NCI-H1092 (cell line): ENCODE measurements at regions not wholly inside any gene's neighbourhood (a gene's known extent, or its start where the extent isn't known, plus 50 kb on each side); places are given as distances from the start of the nearest gene placed in this dataset.

Source experiments
- DNase-seq: peaks from one replicate; lab custom pipeline; 2025; lab: John Stamatoyannopoulos, UW

DNA sequence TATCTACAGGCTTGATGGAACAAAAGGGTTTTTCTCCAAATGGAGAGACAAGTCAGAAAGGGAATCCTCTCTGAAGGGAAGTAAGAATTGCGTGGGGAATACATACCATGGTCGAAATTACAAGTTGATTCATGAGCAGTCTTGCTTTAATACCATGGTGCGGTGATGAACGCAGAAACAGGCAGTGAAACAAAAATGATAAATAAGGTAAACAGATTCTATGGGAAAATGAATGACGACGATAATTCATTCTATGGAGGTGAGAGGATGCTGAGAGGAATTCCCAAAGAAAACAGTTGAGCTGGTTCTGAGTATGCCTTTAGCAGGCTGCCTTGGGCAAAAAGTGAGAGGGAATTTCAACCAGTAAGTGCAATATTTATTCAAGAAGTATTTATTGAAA is 209.4 kb upstream of the RUNX1 start:
- no peak for DNase-seq

DNA sequence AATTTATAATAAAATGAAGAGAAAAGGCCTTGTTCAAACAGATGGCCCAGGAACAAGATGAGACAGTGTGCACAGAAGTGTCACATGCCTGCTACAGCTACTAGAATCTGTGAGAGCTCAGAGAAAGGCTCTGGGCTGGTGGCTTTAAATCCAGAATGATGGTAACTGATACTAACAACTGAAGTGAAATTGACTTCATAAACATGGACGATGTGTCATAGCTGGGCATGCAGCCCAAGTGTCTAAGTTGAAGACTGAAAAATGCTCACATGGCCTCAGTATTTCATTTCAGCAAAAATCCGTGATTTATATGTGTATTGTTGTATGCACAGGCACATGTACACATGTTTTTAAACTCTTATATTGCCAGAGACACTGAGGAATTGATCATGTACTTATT is 208.3 kb upstream of the RUNX1 start:
- peak; percentile 27 for DNase-seq

DNA sequence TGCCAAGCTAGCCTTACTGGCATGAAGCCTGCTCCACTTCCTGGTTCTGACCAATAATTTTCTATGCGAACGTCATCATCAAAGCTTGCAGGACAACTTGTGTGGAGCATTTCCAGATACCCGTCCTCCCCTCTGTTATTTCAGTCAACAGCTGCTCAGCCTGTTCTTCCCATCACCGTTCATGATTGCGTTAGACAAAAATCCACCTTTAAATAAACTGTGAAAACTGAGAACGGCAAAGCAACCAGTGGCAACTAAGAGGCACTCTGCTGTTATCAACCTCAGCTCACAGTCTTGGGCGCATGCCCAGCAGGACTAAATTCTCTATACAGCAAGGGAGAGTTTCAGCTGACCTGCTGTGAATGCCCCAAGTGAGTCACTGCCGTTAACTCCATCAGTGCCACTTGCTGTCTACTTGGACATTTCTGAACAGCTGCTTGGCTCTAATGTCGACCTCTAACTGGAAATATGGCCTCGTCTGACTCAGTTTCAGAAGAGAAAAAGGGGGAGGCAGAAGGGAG is 207.4 kb upstream of the RUNX1 start:
- peak; percentile 79 for DNase-seq

DNA sequence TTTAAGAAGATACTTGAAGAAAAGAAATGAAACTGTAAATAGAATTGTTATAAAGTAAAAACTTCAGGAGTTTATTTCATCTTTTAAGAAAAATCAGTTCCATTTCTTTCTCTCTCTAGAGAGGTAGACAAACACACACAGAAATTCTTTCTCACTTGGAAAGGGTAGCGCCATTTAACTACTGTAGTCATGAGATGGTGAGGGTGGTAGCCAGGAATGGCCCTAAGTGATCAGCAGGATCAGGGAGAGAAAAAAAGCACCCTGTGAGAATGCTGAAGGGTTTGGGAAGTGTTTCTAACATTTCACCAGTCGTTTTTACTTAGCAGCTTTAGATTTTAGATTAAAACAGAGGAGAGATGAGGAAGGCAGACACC is 205.7 kb upstream of the RUNX1 start:
- DNase-seq, result no peak

DNA sequence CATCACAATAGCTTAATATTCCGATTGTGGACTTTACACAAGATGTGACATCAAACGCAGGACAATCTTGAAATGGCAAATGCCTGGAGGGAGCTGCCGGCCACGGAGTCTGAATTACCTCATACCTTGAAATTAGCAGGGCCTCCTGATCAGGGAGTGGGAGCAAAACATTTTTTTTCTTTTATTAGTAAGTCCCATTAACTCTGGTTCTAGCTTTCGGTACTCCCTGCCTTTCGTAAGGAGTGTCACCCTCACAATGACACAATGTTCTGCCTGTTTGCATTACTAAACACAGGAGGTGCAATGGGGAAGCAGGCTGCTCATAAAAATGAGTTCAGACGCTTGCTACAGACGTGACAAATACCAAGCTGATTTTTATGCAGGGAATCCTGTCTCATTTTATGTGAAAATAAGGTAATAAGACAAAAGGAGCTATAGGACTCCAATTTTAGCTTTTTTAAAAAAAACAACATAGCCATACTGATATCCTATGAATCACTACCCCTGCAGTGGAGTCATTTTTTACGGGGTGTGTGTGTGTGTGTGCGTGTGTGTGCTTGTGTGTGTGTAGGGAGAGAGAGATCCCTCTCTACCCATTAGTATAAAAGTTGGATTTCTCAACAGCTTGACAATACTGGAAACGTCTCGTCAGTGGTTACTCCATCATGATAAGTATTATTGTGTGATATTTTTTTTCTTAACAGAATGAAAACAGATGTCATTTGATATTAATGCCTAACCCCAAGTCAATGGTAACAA is 205.1 kb upstream of the RUNX1 start:
- no peak for DNase-seq

DNA sequence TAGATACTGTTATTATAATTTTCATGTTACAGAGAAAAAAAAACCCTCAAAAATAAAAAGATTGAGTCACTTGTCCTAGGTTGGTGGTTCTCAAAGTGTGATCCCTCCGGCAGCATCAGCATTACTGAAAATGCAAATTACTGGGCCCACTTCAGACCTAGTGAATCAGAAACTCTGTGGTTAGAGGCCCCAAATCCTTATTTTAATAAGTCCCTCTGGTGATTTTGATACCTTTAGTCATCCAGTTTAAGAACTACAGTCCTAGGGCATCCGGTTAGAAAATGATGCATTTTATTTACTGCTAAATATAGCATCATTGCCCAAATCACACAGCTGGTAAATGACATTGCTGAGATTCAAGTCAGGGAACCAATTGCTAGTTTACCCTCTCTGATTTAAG is 203.7 kb upstream of the RUNX1 start:
- DNase-seq, result no peak

DNA sequence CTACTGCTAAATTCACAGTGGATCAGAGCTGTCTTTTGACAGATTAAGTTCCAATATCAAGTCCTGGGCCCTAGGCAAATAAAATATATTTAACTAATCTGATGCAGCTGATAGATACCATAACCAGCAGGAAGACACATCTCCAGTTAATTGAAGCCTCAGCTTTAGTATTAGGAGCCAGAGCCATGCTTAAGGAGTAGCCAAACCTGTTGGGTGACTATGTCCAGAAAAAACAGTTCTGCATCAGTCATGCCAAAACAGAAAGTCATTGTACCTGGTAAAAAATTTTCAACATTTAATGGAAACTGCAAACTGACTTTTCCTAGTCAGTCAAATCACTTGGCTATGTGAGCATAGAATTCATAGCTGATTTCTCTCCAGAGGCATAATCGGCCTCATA is 200.5 kb upstream of the RUNX1 start:
- DNase-seq, result no peak

DNA sequence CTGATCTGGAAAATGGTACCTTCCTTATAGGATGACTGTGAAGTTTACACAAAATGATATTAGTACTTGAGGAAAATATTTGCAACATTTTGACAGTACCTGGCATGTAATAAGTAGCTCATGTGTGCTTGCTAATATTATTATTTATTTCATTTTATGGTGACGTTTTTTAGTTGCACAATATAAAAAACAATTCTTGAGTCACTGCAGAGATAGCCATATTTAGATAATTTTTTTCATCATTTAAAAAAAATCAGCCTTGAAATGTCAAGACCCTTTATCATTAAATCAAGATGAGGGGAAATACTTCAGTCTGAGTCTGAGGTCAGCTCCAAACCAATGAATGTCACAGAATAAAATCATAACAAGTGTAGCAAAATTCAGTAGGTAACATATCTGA is 196.8 kb upstream of the RUNX1 start:
- DNase-seq, result no peak

DNA sequence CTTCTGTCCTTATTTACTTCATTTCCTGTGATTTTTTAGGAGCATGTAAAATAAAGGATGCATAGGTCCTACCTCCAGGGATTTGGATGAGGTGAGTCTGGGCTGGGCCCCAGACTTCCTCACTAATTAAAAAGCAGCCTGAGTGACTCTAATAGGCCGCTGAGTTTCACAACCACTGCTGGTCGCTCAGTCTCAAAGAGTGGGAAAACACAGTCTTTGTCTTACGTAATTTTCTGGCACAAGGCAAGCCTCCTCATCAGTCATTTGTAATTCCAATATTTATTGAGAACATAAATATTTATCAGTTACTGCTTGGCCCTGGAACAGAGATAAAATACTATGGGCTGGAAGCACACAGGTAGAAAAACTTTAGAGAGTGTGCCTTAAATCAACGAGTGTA is 195.4 kb upstream of the RUNX1 start:
- DNase-seq, result no peak

DNA sequence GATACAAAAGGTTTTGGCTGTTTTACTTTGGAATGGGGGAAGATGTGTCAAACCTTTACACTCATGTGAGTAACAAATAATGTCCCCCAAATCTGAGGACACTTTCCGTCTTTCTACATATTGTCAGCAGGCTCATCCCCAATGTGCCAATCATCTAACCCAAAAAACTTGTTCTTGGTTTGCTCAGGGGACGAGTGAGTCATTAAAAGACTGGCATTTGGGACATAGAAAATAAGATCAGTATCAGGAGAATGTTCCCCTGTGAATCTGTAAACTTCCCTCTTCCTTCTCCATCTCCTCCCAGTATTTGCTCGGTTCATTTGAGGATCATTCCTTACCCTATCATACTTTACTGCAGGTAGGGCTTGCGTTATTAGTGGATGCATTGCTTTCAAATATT is 194.1 kb upstream of the RUNX1 start:
- DNase-seq, result no peak

DNA sequence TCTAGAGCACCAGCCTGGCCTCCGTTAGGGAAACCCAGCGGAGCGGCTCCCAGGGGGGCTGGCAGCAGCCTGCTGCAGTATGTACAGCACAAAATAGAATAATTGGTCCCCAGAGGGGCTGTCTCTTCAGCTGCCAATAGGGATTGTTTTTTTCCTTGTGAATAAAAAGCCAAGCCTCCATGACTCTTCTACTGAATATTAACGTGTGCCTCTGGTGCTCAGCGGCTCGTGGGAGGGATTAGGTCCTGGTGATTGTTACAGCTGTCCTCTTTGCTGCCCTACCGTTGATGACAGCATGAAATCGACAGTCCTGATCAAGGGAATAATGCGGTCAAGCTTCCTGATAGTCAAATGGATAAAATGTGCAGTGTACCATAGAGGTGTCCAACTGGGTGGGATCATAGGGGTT is 190.7 kb upstream of the RUNX1 start:
- peak; percentile 92 for DNase-seq

DNA sequence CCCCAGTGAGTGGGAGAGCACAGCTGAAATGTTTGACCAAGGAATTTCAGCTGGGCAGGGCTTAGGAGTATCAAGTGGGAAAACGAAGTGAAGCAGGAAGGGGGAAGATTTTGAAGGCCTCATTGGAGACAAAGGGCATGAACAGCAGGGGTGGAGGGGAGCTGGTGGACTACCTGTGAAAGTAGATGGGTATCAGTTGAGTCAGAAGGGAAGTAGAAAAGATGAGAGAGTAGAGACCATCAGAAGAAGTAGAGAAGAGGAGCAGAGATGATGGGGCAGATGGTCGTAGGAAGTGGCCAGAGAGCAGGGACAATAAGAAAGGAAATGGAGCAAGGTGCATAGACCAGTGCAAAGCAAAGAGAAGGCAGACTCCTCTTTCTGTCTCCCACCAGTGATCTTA is 189.0 kb upstream of the RUNX1 start:
- no peak for DNase-seq

DNA sequence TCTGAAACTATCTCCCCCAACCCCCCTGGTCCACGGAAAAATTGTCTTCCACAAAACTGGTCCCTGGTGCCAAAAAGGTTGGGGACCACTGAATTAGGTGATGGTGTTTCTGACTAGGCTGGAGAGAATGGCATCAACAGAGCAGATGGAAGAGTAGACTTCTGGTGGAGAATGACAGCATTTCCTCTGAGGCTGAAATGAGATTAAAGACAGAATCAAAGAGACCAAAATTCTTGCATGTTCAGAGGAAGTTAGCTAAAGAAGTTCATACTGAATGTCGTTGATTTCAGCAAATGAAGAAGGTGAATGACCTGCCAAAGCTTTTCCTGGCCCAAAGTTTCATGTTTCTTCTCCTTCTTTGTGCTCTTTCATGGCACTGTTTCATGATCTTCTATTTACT is 188.2 kb upstream of the RUNX1 start:
- DNase-seq, result no peak

DNA sequence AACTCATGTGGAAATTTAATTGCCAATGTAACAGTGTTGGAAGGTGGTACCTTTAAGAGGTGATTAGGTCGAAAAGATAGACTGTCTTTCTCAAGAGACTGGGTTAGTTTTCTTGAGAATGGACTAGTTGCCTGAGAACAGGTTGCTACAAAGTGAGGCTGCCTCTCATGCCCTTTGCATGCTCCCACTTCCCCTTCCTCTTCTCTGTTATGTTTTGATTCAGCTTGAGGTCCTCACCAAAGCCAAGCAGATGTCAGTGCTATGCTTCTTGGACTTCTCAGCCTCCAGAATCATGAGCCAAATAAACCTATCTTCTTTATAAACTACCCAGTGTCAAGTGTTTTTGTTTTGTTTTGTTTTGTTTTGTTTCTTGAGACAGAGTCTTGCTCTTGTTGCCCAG is 187.0 kb upstream of the RUNX1 start:
- no peak for DNase-seq

DNA sequence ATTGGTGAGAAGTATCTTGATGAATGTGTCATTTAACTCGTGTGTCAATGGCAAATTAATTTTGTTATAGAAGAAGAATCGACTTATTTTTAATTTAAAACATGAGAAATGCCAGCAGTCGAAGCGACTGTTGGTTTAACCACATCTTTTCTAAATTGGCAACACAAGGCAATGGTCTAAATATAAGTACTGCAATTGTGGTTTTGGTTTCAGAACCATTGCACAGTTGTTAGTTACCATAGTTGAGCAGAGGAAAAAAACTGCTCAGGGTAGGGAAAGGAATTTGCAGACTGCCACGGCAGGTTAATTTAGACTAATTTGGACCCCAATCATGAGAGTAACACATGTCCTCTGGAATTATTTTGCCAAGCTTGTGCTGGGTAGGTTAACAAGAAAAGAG is 185.6 kb upstream of the RUNX1 start:
- no peak for DNase-seq

DNA sequence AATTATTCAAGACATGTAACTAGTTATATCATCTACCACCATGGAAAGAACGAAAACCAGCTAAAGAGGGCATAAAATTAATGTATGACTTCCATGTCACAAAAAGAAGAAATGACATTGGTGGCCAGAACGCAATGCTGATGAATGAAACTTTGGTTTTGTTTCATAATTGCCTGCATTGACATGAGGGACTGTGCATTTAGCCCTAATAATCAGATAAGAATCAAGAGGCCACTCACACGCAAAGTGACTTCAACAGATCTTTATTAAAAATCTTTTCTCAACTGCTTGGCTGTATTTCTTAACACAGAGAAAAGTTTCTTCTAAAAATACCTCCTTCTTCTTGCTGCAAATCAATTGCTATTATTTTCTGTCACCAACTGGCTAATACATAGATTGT is 184.7 kb upstream of the RUNX1 start:
- DNase-seq, result no peak

DNA sequence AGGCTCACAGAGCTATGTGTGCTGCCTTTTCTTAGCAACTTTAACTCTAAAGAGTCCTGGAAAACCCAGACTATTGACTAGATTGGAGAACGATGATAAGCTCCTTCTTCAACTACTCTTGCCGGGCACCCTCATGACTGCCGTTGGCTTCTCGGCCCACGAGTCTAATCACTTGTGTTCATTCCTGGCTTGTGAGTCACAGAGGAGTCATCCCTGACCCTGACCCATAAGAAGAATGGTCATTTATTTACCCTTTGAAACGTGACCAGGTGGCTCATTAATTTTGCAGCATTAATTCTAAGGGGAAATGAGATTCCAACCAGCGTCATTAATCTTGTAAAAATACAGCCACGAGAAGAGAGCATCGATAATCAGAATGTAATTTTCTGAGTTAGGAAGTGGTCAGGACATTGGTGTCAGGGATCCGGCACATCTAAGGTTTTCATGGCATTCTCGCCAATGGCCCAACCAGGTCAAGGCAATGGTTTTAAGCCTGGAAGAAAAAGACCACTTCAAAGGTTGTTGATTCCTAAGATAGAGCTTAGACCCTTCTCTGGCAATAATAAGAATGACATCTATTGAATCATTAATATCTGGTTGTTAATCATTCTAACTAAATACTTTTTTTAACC is 183.6 kb upstream of the RUNX1 start:
- DNase-seq, result no peak

DNA sequence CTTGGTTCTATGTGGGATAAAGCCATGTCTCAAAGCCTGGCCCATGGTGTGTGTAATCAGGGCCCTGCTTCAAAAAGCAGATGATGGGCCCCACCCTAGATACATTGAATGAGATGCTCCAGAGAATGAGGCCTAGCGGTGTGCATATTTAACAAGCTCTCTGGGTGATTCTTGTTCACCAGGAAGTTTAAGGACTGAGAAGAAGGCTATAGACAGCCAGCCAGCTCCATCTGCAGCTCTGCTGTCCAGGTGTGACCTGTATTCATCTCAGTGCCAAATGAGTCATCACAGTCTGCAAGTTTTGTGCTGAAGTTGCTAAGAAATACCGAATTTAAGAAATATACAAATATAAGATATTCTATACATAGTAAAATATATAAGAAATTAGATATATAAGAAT is 182.0 kb upstream of the RUNX1 start:
- DNase-seq, result no peak

DNA sequence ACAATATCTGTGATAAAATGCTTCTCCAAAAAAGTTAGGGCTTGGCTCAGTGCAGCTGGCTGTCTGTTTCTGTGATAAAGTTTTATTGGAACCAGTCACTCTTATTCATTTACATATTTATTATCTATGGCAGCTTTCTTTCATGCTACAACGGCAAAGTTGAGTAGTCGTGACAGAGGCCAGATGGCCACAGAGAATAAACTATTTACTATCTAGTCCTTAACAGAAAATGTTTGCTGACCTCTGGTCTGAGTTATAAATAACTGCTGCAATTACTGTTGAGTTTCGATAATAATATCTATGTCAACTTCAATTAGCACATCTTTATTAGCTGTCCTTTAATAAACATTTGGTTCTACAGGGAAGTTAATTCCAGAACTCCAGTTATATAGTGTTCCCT is 180.2 kb upstream of the RUNX1 start:
- DNase-seq, result no peak

DNA sequence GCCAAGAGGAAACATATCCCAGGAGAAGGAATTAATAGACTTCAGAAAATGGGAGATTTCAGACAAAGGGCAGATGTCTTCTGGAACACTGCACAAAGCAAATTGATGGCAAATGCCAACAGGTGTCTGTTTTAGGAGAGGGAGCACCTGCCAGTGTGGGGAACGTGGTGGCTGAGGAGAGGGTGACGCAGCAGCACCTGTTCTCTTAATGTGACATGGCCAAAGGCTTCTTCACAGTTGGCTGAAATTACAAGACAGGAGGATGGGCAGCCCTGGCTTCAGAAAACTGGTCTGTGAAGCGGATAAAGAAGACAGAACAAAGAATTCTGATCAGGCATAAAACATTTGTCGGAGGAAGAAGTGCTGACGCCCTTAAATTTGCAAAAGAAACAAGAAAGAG is 178.7 kb upstream of the RUNX1 start:
- DNase-seq, result peak; percentile 32

DNA sequence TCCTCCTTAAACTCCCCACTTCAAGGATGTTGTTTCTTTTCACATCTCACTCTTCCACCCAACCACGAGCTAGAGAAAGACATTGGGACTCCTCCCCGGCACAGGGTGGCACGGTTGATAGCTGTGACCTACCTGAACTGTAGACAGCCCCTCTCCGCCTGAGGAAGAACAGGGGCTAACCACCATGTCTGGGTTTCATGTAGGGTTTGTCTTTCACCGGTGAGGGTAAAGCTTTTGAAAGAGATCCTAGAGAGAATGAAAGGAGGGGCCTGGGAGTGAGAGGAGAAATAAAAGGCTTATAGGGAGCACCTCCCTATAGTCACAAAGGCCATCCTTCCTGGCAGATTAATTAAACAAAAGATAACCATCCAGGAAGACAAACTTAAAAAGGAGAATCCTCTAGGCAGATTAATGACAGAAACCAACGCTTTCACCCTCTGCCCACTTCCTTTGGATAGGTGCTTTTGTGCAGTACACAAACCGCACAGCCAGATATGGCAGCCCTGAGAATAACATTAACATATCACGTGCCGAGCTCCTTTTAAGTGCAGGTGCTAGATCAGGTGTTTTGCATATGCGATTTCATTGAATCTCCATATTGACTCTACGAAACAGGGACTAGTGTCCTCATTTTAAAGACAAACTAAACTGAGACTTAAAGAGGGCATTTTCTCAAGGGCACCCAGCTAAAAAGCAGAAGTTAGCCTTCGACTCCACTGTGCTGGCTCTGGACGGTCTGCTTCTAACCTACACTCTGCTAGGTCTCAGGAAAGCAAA is 178.1 kb upstream of the RUNX1 start:
- DNase-seq, result no peak

DNA sequence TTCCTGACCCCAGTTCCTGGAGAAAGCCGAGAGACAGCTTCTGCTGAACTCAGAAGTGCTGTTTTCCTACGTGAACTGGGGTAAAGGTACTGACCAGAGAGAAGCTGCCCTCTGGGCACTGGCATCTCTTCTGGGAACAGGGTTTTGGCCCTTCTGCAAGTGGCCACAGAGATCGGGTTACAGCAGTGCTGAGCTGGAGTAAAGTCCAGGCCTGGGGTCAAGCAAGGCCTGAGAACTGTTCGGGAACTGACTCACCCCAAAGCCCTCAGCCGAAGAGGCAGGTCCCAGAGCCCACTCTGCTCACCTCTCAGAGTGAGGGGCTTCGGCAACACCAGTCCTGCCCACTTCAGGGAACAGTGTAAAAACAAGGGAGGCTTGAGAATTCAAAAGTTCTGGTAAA is 177.2 kb upstream of the RUNX1 start:
- DNase-seq, result no peak

DNA sequence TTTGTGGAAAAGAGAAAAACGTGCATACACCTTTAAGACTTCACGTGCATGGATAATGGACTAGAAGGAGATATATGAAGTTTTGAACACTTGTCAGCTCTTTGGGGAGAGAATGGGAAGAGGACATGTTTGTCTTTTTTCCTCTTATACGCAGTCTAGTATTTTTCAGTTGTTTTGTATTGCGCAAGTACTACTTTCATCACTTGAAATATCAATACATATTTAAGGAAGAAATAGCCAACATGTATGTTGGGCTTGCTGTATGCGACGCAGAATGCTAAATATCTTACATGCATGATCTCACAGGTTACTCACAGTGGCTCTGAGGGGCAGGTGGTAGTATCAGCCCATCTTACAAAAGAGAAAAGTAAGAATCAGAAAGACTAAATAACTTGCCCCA is 176.5 kb upstream of the RUNX1 start:
- DNase-seq, result no peak
